Natural killer cell (primary cell): ENCODE measurements at regions not wholly inside any gene's neighbourhood (a gene's known extent, or its start where the extent isn't known, plus 50 kb on each side); places are given as distances from the start of the nearest gene placed in this dataset.

Experiments
- ATAC-seq, 3 donors: fragments of 150-1000 bp in 2 of 3; fragments of 200-7000 bp in 1 of 3; cut with Tn5 transposase; 1 replicate in 1 of 3; 2 replicates in 2 of 3; pipeline ENCODE4 v1.10.0; 2021; ENCODE audit warnings: mild to moderate bottlenecking in 2 of 3, moderate library complexity in 2 of 3
- DNase-seq, 2 donors: peaks; one replicate each; pipeline versions ENCODE4 v3.0.0 to v3.0.0-alpha.2; 2013 to 2021; ENCODE audit warnings: mixed read lengths in 1 of 2
- H3K27ac ChIP-seq: one replicate; pipeline ENCODE4 v1.5.1; 2013; ENCODE audit warnings: mild to moderate bottlenecking, low read length
- H3K27me3 ChIP-seq: one replicate; pipeline ENCODE4 v1.6.1; 2013; ENCODE audit warnings: low read length; ENCODE audit not compliant: control insufficient read depth, insufficient read depth
- H3K36me3 ChIP-seq: one replicate; pipeline ENCODE4 v1.6.1; 2013; ENCODE audit warnings: low read length; ENCODE audit not compliant: control insufficient read depth, insufficient read depth
- H3K4me1 ChIP-seq: one replicate; pipeline ENCODE4 v1.6.1; 2013; ENCODE audit warnings: low read length; ENCODE audit not compliant: control insufficient read depth, insufficient read depth
- H3K4me3 ChIP-seq: one replicate; pipeline ENCODE4 v1.5.1; 2013; ENCODE audit warnings: low read length
- H3K9me3 ChIP-seq: one replicate; pipeline ENCODE4 v1.6.1; 2013; ENCODE audit warnings: low read length; ENCODE audit not compliant: control insufficient read depth, insufficient read depth
- H3K27ac Mint-ChIP-seq, 2 donors: one replicate each; pipeline ENCODE4 v1.8.0; 2022; ENCODE audit warnings: mild to moderate bottlenecking in 2 of 2, mixed read lengths in 2 of 2, moderate library complexity in 1 of 2
- H3K27me3 Mint-ChIP-seq, 2 donors: one replicate each; pipeline ENCODE4 v1.8.0; 2022; ENCODE audit warnings: low read depth in 2 of 2, mixed read lengths in 2 of 2
- H3K36me3 Mint-ChIP-seq: one replicate; pipeline ENCODE4 v1.8.0; 2022; ENCODE audit warnings: mixed read lengths
- H3K4me1 Mint-ChIP-seq, 2 donors: one replicate each; pipeline ENCODE4 v1.8.0; 2022; ENCODE audit warnings: mixed read lengths in 2 of 2
- H3K4me3 Mint-ChIP-seq: one replicate; pipeline ENCODE4 v1.8.0; 2022; ENCODE audit warnings: mild to moderate bottlenecking, moderate library complexity, mixed read lengths
- H3K9me3 Mint-ChIP-seq, 2 donors: one replicate each; pipeline ENCODE4 v1.8.0; 2022; ENCODE audit warnings: mixed read lengths in 2 of 2
- CTCF ChIP-seq: fragments of 200-600 bp; IDR thresholded peaks from one replicate; pipeline ENCODE4 v1.8.0; 2022; ENCODE audit warnings: antibody characterized with exemption
- WGBS: methylation state at CpG from one replicate; pipeline ENCODE4 v1.1.7; 2013; ENCODE audit warnings: missing lambda C conversion rate; ENCODE audit not compliant: insufficient coverage; 5-methylcytosine and 5-hydroxymethylcytosine counted together
- intact Hi-C: fragments of 100-400 bp; cut with micrococcal nuclease; formaldehyde crosslinking; loops from one replicate; pipeline ENCODE4 v1.14.2; 2022

DNA sequence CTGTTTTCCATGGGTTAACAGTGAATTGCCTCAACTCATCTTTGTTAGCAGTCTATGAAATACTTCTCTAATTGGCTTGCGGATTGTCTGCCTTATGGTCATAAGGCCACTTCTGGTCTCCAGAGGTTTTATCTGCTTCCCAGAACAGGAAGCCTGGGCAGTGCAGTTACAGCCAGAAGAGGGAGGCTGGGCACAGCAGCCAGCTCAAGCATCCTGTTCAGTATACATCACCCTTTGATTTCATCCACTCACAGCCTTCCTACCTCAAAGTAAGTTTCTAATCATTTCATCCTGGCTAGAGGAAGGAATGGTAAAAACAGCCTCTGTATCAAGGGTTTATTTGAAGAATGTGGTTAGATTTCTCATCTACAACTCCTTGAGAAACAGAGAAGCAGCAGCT is 311.5 kb upstream of the DEPDC1 start:
- H3K36me3 Mint-ChIP-seq: no peaks in the 10 kb centered on the region
- WGBS: 44% methylated on average over 1 of the region's 1 CpG
- no peaks in the 10 kb centered on the region for H3K4me1 ChIP-seq

DNA sequence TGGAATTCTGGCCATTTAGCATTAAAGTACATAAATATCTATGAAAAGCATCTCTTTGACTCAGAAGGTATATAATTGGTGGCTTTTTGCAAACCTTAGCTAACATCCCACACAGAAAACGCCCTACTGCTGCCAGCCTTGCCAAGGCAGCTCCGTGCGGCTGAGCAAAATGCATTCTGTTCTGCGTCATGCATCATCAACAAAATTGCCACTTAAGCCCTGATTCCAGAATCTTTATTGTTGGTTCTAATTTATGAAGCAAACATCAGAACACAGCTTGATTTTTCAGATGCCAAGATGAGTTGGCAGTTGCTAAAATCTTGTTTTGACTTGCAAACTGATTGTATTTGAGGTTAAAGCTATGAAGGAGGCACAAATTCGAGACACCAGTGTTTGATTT is 314.9 kb upstream of the DEPDC1 start:
- no peaks in the 10 kb centered on the region for H3K36me3 ChIP-seq
- 81% methylated on average over 5 of the region's 5 CpGs for WGBS
- ATAC-seq: no peak
- DNase-seq: no peak
- H3K4me3 ChIP-seq: no peak overlapping the region
- intact Hi-C loops: no loop called here
- no peak for TF ChIP-seq CTCF
- H3K4me3 Mint-ChIP-seq: no peak overlapping the region
- peaks cover 10 to 13% of the 10 kb centered on the region in 2 donors for H3K9me3 Mint-ChIP-seq
- H3K9me3 ChIP-seq: peaks cover 2% of the 10 kb centered on the region
- H3K27me3 ChIP-seq: no peaks in the 10 kb centered on the region
- H3K27me3 Mint-ChIP-seq: no peaks in the 10 kb centered on the region
- H3K36me3 Mint-ChIP-seq: no peaks in the 10 kb centered on the region
- H3K4me1 ChIP-seq: no peaks in the 10 kb centered on the region
- no peak overlapping the region for H3K27ac Mint-ChIP-seq
- no peak overlapping the region for H3K27ac ChIP-seq
- H3K4me1 Mint-ChIP-seq: no peaks in the 10 kb centered on the region

More for the DNA sequence above, 311.5 kb upstream of the DEPDC1 start:
- no peak overlapping the region for H3K27ac ChIP-seq
- H3K36me3 ChIP-seq: no peaks in the 10 kb centered on the region
- Mint-ChIP-seq H3K27me3 (no peaks in the 10 kb centered on the region), H3K9me3 (peaks cover 8 to 9% of the 10 kb centered on the region in 2 donors), H3K4me3 (no peak overlapping the region), H3K27ac (no peak overlapping the region), H3K4me1 (no peaks in the 10 kb centered on the region)
- H3K27me3 ChIP-seq: no peaks in the 10 kb centered on the region
- intact Hi-C loops: no loop called here
- DNase-seq (no peak), ATAC-seq (no peak)
- no peak overlapping the region for H3K4me3 ChIP-seq
- TF ChIP-seq CTCF: no peak
- H3K9me3 ChIP-seq: peaks cover 2% of the 10 kb centered on the region

GRCh38 chr1:68812333-68812732 is 315.5 kb upstream of the DEPDC1 start:
- no peak for ATAC-seq
- Histone ChIP-seq H3K4me3 (no peak overlapping the region), H3K27me3 (no peaks in the 10 kb centered on the region), H3K27ac (no peak overlapping the region), H3K9me3 (peaks cover 2% of the 10 kb centered on the region), H3K36me3 (no peaks in the 10 kb centered on the region), H3K4me1 (no peaks in the 10 kb centered on the region)
- DNase-seq: no peak
- peaks cover 10 to 13% of the 10 kb centered on the region in 2 donors for H3K9me3 Mint-ChIP-seq
- no peaks in the 10 kb centered on the region for H3K27me3 Mint-ChIP-seq
- intact Hi-C loops: no loop called here
- no peak overlapping the region for H3K27ac Mint-ChIP-seq
- no peak for TF ChIP-seq CTCF
- H3K4me1 Mint-ChIP-seq: no peaks in the 10 kb centered on the region
- H3K4me3 Mint-ChIP-seq: no peak overlapping the region
- no peaks in the 10 kb centered on the region for H3K36me3 Mint-ChIP-seq
- WGBS: 89% methylated on average over 1 of the region's 1 CpG

GRCh38 chr1:68814067-68814466 is 317.2 kb upstream of the DEPDC1 start:
- no peaks in the 10 kb centered on the region for H3K4me1 ChIP-seq
- DNase-seq (no peak), ATAC-seq (no peak)
- no peaks in the 10 kb centered on the region for H3K27me3 ChIP-seq
- Mint-ChIP-seq H3K9me3 (peaks cover 10 to 13% of the 10 kb centered on the region in 2 donors), H3K4me3 (no peak overlapping the region), H3K4me1 (no peaks in the 10 kb centered on the region), H3K27me3 (no peaks in the 10 kb centered on the region), H3K36me3 (no peaks in the 10 kb centered on the region), H3K27ac (no peak overlapping the region)
- peaks cover 3% of the 10 kb centered on the region for H3K9me3 ChIP-seq
- no peak overlapping the region for H3K27ac ChIP-seq
- 84% methylated on average over 1 of the region's 2 CpGs for WGBS
- intact Hi-C loops: no loop called here
- TF ChIP-seq CTCF: no peak
- no peaks in the 10 kb centered on the region for H3K36me3 ChIP-seq
- no peak overlapping the region for H3K4me3 ChIP-seq
